GM12892 (cell line): ENCODE measurements at regions not wholly inside any gene's neighbourhood (a gene's known extent, or its start where the extent isn't known, plus 50 kb on each side); places are given as distances from the start of the nearest gene placed in this dataset.
A peak's percentile ranks its signal among the peaks of the same experiment; 100 is the strongest.

Experiments
- DNase-seq: peaks from one replicate; pipeline ENCODE4 v3.0.0; 2011; ENCODE audit not compliant: insufficient read length
- FAIRE-seq: peaks from 2 replicates; lab custom pipeline; 2011; peaks lifted over from hg19 to GRCh38; lab: Jason Lieb, UNC
- POLR2A ChIP-seq: IDR thresholded peaks from 2 replicates; pipeline ENCODE4 v1.6.1; 2011; ENCODE audit warnings: low read depth, low read length, control low read depth
- POLR2AphosphoS5 ChIP-seq: IDR thresholded peaks from 2 replicates; pipeline ENCODE4 v1.6.1; 2011; ENCODE audit warnings: low read depth, low read length, control low read depth
- TAF1 ChIP-seq: IDR thresholded peaks from 2 replicates; pipeline ENCODE4 v1.6.1; 2011; ENCODE audit warnings: low read depth, mild to moderate bottlenecking, control low read depth, low read length, borderline replicate concordance

GRCh38 chr4:151991001-151991883 is 230.4 kb upstream of the GATB start:
- TF ChIP-seq POLR2A (no peak), TAF1 (no peak), POLR2AphosphoS5 (no peak)
- FAIRE-seq (peak; percentile 67), DNase-seq (no peak)

GRCh38 chr4:151990201-151990600 is 229.4 kb upstream of the GATB start:
- no peak for FAIRE-seq
- TF ChIP-seq POLR2A: no peak
- TF ChIP-seq POLR2AphosphoS5: no peak
- TF ChIP-seq TAF1: no peak

GRCh38 chr4:151988591-151988990 is 227.8 kb upstream of the GATB start:
- FAIRE-seq (no peak), DNase-seq (no peak)
- TF ChIP-seq POLR2A: no peak
- no peak for TF ChIP-seq TAF1
- TF ChIP-seq POLR2AphosphoS5: no peak

More at GRCh38 chr4:151990201-151990600, 229.4 kb upstream of the GATB start:
- no peak for DNase-seq

- no peak for TF ChIP-seq POLR2AphosphoS5
- no peak for TF ChIP-seq POLR2A
- FAIRE-seq: no peak
- no peak for DNase-seq
Observed at GRCh38 chr4:151987606-151988005, 226.8 kb upstream of the GATB start.

- TF ChIP-seq TAF1: no peak
- DNase-seq: no peak
Observed at GRCh38 chr4:151983854-151984253, 223.0 kb upstream of the GATB start.

GRCh38 chr4:151979819-151980218 is 219.0 kb upstream of the GATB start:
- FAIRE-seq (no peak), DNase-seq (no peak)
- no peak for TF ChIP-seq POLR2AphosphoS5
- TF ChIP-seq TAF1: no peak
- TF ChIP-seq POLR2A: no peak

More at GRCh38 chr4:151983854-151984253, 223.0 kb upstream of the GATB start:
- no peak for FAIRE-seq

- FAIRE-seq (no peak), DNase-seq (no peak)
- no peak for TF ChIP-seq TAF1
- no peak for TF ChIP-seq POLR2AphosphoS5
- TF ChIP-seq POLR2A: no peak
Observed at GRCh38 chr4:151968643-151969042, 207.8 kb upstream of the GATB start.

- FAIRE-seq (no peak), DNase-seq (no peak)
- TF ChIP-seq POLR2AphosphoS5: no peak
- no peak for TF ChIP-seq TAF1
- no peak for TF ChIP-seq POLR2A
Observed at GRCh38 chr4:151967074-151967473, 206.3 kb upstream of the GATB start.

GRCh38 chr4:151962138-151962823 is 201.5 kb upstream of the GATB start:
- no peak for FAIRE-seq
- TF ChIP-seq POLR2AphosphoS5: no peak
- no peak for TF ChIP-seq TAF1
- no peak for TF ChIP-seq POLR2A
- DNase-seq: no peak

GRCh38 chr4:151961456-151961855 is 200.6 kb upstream of the GATB start:
- TF ChIP-seq POLR2AphosphoS5: no peak
- TF ChIP-seq POLR2A: no peak
- no peak for TF ChIP-seq TAF1

GRCh38 chr4:151960449-151961230 is 199.8 kb upstream of the GATB start:
- TF ChIP-seq POLR2A: no peak
- TF ChIP-seq TAF1: no peak
- TF ChIP-seq POLR2AphosphoS5: no peak
- FAIRE-seq (no peak), DNase-seq (no peak)

More at GRCh38 chr4:151961456-151961855, 200.6 kb upstream of the GATB start:
- FAIRE-seq (no peak), DNase-seq (no peak)
